MM.1S (cell line): ENCODE measurements at regions not wholly inside any gene's neighbourhood (a gene's known extent, or its start where the extent isn't known, plus 50 kb on each side); places are given as distances from the start of the nearest gene placed in this dataset.

Experiments
- DNase-seq: peaks from one replicate; pipeline ENCODE4 v3.0.0-alpha.2; 2015
- H2AFZ ChIP-seq: fragments of 300-600 bp; sonication (generic); 2 replicates; pipeline ENCODE4 v1.6.0; 2016; ENCODE audit warnings: antibody characterized with exemption, low read length
- H3F3A ChIP-seq: fragments of 300-600 bp; sonication (generic); 2 replicates; pipeline ENCODE4 v1.6.1; 2016; ENCODE audit warnings: mild to moderate bottlenecking, antibody characterized with exemption, low read length, moderate library complexity, mixed read lengths; ENCODE audit not compliant: insufficient read depth
- H3K27ac ChIP-seq: fragments of 300-600 bp; sonication (generic); 2 replicates; pipeline ENCODE4 v1.5.1; 2016; ENCODE audit warnings: mild to moderate bottlenecking, low read length
- H3K27me3 ChIP-seq: fragments of 300-600 bp; sonication (generic); replicated peaks from 2 replicates; pipeline ENCODE4 v1.6.0; 2016; ENCODE audit warnings: low read length; ENCODE audit not compliant: insufficient read depth
- H3K36me3 ChIP-seq: fragments of 300-600 bp; sonication (generic); replicated peaks from 2 replicates; pipeline ENCODE4 v1.6.1; 2016; ENCODE audit warnings: mild to moderate bottlenecking, low read length, mixed read lengths; ENCODE audit not compliant: insufficient read depth
- H3K4me1 ChIP-seq: fragments of 300-600 bp; sonication (generic); 2 replicates; pipeline ENCODE4 v1.6.1; 2016; ENCODE audit warnings: low read length, mixed read lengths
- H3K4me2 ChIP-seq: fragments of 300-600 bp; sonication (generic); 2 replicates; pipeline ENCODE4 v1.6.0; 2016; ENCODE audit warnings: low read depth, low read length
- H3K4me3 ChIP-seq: fragments of 300-600 bp; sonication (generic); 2 replicates; pipeline ENCODE4 v1.5.1; 2016; ENCODE audit warnings: low read length, mixed read lengths
- H3K79me2 ChIP-seq: fragments of 300-600 bp; sonication (generic); 2 replicates; pipeline ENCODE4 v1.6.1; 2016; ENCODE audit warnings: mixed run types, low read length, mixed read lengths
- H3K9ac ChIP-seq: fragments of 300-600 bp; sonication (generic); 2 replicates; pipeline ENCODE4 v1.6.1; 2016; ENCODE audit warnings: low read length, mixed read lengths
- H3K9me2 ChIP-seq: fragments of 300-600 bp; sonication (generic); replicated peaks from 2 replicates; pipeline ENCODE4 v1.6.1; 2016; ENCODE audit warnings: mild to moderate bottlenecking, low read length, mixed read lengths; ENCODE audit not compliant: insufficient read depth
- H3K9me3 ChIP-seq: fragments of 300-600 bp; sonication (generic); replicated peaks from 2 replicates; pipeline ENCODE4 v1.6.1; 2016; ENCODE audit warnings: mild to moderate bottlenecking, low read length, mixed read lengths; ENCODE audit not compliant: insufficient read depth
- H4K20me1 ChIP-seq: fragments of 300-600 bp; sonication (generic); 2 replicates; pipeline ENCODE4 v1.6.1; 2016; ENCODE audit warnings: mild to moderate bottlenecking, low read length, moderate library complexity, mixed read lengths; ENCODE audit not compliant: insufficient read depth
- CTCF ChIP-seq: fragments of 300-600 bp; sonication (generic); IDR thresholded peaks from 2 replicates; pipeline ENCODE4 v1.5.1; 2016; ENCODE audit warnings: antibody characterized with exemption, low read length, mixed read lengths
- EZH2 ChIP-seq: fragments of 300-600 bp; sonication (generic); optimal IDR thresholded peaks from 2 replicates; pipeline ENCODE3; 2017; ENCODE audit warnings: low read depth, mild to moderate bottlenecking, antibody characterized with exemption, low read length, mixed read lengths
- EZH2phosphoT487 ChIP-seq: fragments of 300-600 bp; sonication (generic); IDR thresholded peaks from 2 replicates; pipeline ENCODE4 v1.6.1; 2018; ENCODE audit warnings: antibody characterized with exemption, low read length

- H4K20me1 ChIP-seq: no peaks in the 10 kb centered on the region
- H3K36me3 ChIP-seq: no peaks in the 10 kb centered on the region
- no peaks in the 10 kb centered on the region for H3K9me2 ChIP-seq
- H3K4me1 ChIP-seq: no peaks in the 10 kb centered on the region
- TF ChIP-seq EZH2phosphoT487: no peak
- TF ChIP-seq EZH2: no peak
- no peak for TF ChIP-seq CTCF
- H3K4me3 ChIP-seq: no peak overlapping the region
- no peak for DNase-seq
- H3F3A ChIP-seq: no peaks in the 10 kb centered on the region
- no peaks in the 10 kb centered on the region for H3K79me2 ChIP-seq
- H3K9ac ChIP-seq: no peak overlapping the region
- H2AFZ ChIP-seq: no peak overlapping the region
- no peak overlapping the region for H3K4me2 ChIP-seq
- no peaks in the 10 kb centered on the region for H3K9me3 ChIP-seq
- H3K27me3 ChIP-seq: no peaks in the 10 kb centered on the region
- H3K27ac ChIP-seq: no peak overlapping the region
Measured at GRCh38 chr2:156852681-156853080, 404.8 kb upstream of the GALNT5 start.

GRCh38 chr2:156864325-156864724 is 393.2 kb upstream of the GALNT5 start:
- H3K27ac ChIP-seq: no peak overlapping the region
- no peaks in the 10 kb centered on the region for H3K27me3 ChIP-seq
- no peaks in the 10 kb centered on the region for H3K9me3 ChIP-seq
- no peak overlapping the region for H3K4me3 ChIP-seq
- H3K79me2 ChIP-seq: no peaks in the 10 kb centered on the region
- no peaks in the 10 kb centered on the region for H3F3A ChIP-seq
- TF ChIP-seq CTCF: no peak
- no peak for TF ChIP-seq EZH2phosphoT487
- TF ChIP-seq EZH2: no peak
- H3K4me1 ChIP-seq: no peaks in the 10 kb centered on the region
- no peak for DNase-seq
- no peaks in the 10 kb centered on the region for H3K36me3 ChIP-seq
- H2AFZ ChIP-seq: no peak overlapping the region
- no peak overlapping the region for H3K9ac ChIP-seq
- no peaks in the 10 kb centered on the region for H3K9me2 ChIP-seq
- no peaks in the 10 kb centered on the region for H4K20me1 ChIP-seq
- H3K4me2 ChIP-seq: no peak overlapping the region

GRCh38 chr2:156864753-156865152 is 392.8 kb upstream of the GALNT5 start:
- no peak overlapping the region for H2AFZ ChIP-seq
- no peaks in the 10 kb centered on the region for H3K9me2 ChIP-seq
- DNase-seq: no peak
- no peaks in the 10 kb centered on the region for H3K4me1 ChIP-seq
- H3K9me3 ChIP-seq: no peaks in the 10 kb centered on the region
- H3K4me3 ChIP-seq: no peak overlapping the region
- no peaks in the 10 kb centered on the region for H3K79me2 ChIP-seq
- H4K20me1 ChIP-seq: no peaks in the 10 kb centered on the region
- no peaks in the 10 kb centered on the region for H3K27me3 ChIP-seq
- TF ChIP-seq CTCF (no peak), EZH2phosphoT487 (no peak), EZH2 (no peak)
- H3K4me2 ChIP-seq: no peak overlapping the region
- H3K9ac ChIP-seq: no peak overlapping the region
- no peak overlapping the region for H3K27ac ChIP-seq
- no peaks in the 10 kb centered on the region for H3F3A ChIP-seq
- no peaks in the 10 kb centered on the region for H3K36me3 ChIP-seq
